ENCODE measurements at regions not wholly inside any gene's neighbourhood (a gene's known extent, or its start where the extent isn't known, plus 50 kb on each side); places are given as distances from the start of the nearest gene placed in this dataset.

DNA sequence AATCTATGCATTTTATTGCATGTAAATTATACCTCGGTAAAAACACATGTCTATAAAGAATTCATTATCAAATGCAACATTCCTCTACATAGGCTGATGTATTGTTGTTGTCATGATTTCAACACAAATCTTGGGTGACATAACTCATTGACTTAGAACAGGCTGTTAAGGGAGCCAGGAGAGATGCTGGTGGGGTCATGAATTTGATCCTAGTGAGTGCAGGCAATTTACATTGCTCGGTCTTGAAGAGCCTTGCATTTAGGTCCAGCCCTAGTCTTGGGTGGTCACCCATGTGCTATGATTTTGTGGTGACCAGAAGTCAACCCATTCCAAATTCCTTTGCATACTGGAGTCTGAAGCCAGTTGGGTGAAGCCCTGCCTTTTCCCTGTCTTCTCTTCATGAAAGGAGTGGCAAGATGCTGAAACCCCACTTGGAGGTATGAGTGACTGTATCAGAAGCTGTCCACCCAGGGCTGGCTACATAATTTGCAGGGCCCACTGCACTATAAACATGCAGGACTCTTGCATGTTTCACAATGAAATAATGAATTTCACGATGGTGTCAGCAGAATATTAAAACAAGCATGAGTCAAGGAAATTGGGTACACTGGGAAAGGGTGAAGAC is 59.2 kb downstream of the RPLP1 start:
- TF ChIP-seq, protein P1, sequence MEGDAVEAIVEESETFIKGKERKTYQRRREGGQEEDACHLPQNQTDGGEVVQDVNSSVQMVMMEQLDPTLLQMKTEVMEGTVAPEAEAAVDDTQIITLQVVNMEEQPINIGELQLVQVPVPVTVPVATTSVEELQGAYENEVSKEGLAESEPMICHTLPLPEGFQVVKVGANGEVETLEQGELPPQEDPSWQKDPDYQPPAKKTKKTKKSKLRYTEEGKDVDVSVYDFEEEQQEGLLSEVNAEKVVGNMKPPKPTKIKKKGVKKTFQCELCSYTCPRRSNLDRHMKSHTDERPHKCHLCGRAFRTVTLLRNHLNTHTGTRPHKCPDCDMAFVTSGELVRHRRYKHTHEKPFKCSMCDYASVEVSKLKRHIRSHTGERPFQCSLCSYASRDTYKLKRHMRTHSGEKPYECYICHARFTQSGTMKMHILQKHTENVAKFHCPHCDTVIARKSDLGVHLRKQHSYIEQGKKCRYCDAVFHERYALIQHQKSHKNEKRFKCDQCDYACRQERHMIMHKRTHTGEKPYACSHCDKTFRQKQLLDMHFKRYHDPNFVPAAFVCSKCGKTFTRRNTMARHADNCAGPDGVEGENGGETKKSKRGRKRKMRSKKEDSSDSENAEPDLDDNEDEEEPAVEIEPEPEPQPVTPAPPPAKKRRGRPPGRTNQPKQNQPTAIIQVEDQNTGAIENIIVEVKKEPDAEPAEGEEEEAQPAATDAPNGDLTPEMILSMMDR (IDR thresholded peaks at IDR 0.05; ENCODE audit: low read length) = no peak
- TF ChIP-seq EZH2 (IDR thresholded peaks at IDR 0.05; ENCODE audit: borderline replicate concordance, low read length) = no peak
